LNCAP (cell line): ENCODE measurements at regions not wholly inside any gene's neighbourhood (a gene's known extent, or its start where the extent isn't known, plus 50 kb on each side); places are given as distances from the start of the nearest gene placed in this dataset.

Experiments
- CTCF ChIP-seq: fragments of 450-650 bp; IDR thresholded peaks from 2 replicates; pipeline ENCODE4 v1.5.1; 2017; ENCODE audit warnings: mild to moderate bottlenecking

GRCh38 chr1:38772953-38773352, 86.6 kb downstream of the RRAGC start:
- no peak for TF ChIP-seq CTCF

DNA sequence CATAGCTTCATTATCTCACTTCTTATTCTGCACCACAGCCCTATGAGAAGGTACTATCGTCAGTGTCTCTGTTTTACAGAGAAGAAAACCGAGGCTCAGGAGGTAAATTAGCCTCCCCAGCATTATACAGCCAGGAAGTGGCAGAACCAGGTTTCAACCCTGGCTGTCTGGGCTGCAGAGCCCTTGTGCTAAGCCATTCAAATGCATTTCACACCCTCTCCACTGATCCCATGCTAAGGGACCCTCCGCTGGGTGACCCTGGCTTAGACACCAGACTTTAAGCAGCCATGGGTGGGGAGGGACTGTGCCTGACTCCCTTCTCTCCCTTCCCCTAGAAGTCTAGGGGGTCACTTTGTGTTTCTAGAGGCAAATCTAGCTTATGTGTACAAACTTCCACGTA, 87.5 kb downstream of the RRAGC start:
- TF ChIP-seq CTCF, result no peak

DNA sequence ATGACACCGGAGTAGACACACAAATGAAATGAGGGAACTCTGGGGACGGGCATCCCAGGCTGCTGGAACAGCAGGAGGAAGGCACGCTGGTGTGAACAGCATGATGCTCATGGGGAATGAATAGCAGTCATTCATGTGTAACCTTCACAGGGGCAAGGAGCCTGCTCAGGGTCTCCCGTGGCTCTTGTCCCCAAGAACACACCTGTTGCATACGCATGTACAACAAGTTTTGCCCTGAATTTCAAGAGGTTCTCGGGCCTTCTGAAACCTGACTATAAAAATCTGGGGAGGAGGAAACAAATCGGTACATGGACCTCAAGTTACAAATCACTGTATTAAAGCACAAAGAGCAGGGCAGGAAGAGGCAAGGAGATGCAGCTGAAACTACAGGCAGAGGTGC, 93.4 kb downstream of the RRAGC start:
- TF ChIP-seq CTCF, result no peak

GRCh38 chr1:38763121-38763520, 96.5 kb downstream of the RRAGC start:
- no peak for TF ChIP-seq CTCF

DNA sequence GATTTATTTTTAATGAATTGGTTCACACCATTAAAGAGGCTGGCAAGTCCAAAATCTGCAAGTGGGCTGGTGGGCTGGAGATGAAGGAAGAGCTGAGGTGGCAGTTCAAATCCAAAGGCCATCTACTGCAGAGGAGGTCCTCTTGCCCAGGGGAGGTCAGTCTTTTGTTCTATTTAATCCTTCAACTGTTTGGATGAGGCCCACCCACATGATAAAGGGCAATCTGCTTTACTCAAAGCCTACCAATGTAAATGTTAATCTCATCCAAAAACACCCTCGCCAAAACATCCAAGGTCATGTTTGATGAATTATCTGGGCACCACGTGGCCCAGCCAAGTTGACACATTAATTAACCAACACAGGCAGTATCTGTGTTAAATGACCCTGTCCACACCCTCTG, 99.0 kb downstream of the RRAGC start:
- no peak for TF ChIP-seq CTCF

DNA sequence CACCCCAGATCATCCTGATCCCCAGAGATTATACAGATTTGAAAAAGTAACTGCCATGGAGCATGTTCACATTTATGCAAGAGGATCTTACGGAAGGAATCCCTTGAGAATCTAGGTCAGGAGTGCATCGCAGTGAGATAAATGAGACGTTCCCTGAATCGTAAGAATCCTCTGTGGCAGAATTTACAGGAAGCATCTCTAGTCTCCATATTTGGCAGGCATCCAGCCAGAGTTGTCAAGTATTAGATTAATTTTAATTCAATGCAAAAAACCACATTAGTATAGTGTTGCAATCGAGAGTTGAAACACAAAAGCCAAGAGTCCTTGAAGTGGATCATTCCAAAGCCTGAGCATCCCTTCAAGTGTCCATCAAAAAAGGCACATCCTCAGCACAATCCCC, 100.8 kb downstream of the RRAGC start:
- no peak for TF ChIP-seq CTCF

DNA sequence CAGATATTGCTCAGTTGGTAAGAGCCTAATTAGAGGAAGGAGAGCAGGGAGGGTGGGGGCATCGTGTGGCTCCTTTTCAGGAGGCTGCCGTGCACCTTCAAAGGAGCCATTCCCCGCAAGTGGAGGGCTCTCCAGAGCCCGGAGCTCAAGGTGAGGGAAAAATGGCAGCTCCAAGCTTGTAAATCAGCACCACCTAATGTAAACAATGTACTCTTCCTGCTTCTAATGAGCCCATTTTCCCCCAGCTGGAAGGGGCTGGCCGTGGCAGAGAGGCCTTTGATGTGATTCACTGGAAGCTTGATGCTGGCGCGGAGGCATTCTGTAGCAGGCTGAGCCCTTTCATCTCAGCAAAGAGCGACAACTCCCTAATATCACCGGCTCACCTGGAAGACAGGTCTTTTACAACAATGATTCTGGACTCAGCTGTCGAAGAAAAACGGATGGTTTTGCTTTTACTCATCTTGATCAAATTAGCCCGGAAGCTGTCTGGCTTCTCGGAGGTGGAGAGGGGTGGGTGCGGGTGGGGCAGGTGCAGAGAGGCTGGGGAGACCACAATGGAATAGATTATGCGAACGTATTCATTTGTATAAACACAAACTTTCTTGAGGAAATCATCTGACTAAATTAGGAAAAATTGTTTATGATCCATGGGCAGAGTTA, 112.5 kb downstream of the RRAGC start:
- TF ChIP-seq CTCF, result no peak

GRCh38 chr1:38746402-38746935, 113.1 kb downstream of the RRAGC start:
- TF ChIP-seq CTCF, result no peak
